AG09319 (cell line): ENCODE measurements at regions not wholly inside any gene's neighbourhood (a gene's known extent, or its start where the extent isn't known, plus 50 kb on each side); places are given as distances from the start of the nearest gene placed in this dataset.

Experiments used
- DNase-seq: peaks from one replicate; pipeline ENCODE4 v3.0.0-alpha.2; 2010; ENCODE audit warnings: low read depth; ENCODE audit errors: extremely low read depth
- TF ChIP-seq, protein P1 (sequence below): IDR thresholded peaks from 2 replicates; pipeline ENCODE4 v1.5.1; 2011; ENCODE audit warnings: low read depth, mild to moderate bottlenecking, inconsistent platforms, low read length, moderate library complexity

DNA sequence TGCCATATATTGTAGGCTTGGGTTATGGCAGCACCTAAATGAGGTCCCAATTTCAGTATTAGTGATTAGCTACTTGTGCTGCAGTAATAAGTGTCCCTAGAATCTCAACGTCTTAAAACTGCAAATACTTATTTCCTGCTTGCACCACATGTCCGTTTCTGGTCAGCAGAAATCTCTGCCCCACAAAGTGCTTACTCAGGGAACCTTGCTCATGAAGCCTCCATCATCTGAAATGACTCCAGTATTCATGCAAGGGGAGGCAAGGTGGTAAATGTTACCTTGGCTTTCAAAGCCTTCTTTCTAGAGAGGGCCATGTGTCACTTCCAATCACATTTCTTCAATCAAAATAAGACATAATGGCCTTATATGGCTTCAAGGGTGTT lies 274.2 kb upstream of the KAZN start:
- TF ChIP-seq, protein P1, sequence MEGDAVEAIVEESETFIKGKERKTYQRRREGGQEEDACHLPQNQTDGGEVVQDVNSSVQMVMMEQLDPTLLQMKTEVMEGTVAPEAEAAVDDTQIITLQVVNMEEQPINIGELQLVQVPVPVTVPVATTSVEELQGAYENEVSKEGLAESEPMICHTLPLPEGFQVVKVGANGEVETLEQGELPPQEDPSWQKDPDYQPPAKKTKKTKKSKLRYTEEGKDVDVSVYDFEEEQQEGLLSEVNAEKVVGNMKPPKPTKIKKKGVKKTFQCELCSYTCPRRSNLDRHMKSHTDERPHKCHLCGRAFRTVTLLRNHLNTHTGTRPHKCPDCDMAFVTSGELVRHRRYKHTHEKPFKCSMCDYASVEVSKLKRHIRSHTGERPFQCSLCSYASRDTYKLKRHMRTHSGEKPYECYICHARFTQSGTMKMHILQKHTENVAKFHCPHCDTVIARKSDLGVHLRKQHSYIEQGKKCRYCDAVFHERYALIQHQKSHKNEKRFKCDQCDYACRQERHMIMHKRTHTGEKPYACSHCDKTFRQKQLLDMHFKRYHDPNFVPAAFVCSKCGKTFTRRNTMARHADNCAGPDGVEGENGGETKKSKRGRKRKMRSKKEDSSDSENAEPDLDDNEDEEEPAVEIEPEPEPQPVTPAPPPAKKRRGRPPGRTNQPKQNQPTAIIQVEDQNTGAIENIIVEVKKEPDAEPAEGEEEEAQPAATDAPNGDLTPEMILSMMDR = no peak

DNA sequence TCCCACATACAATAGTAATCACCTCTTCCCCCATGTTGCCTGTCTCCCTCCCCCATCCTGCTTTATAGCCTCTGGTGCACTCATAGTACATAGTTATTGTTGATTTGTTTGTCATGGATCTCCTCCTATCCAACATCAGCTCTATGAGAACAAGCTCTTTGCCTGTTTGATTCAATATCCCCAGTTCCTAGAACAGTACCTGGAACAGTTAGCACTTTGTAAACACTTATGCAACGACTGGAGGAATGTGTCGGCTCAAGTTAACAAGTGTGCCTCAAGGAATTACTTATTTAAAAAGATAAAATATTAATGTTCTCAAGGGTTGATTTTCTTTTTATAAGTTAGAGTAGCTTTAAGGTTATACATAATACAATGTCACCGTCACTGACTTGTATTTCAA lies 271.6 kb upstream of the KAZN start:
- no peak for DNase-seq
- TF ChIP-seq, protein P1 = no peak

More for the DNA sequence above, 274.2 kb upstream of the KAZN start:
- no peak for DNase-seq

DNA sequence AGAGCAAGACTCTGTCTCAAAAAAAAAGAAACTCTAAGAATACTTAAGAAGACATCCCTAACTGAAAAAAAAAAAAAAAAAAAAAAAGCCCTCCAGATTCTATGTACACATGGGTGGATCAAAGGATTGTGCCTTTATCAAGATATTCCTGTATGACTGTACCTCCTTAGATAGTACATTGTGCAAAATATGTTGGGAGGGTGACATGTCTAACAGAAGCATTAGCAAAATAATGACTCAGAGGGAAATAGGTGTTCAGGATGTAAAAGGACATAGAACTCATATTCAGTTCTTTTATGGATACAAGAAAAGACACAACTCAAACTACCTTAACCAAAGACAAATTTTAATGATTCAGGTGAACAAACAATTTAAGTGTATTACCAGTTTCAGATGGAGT lies 269.8 kb upstream of the KAZN start:
- TF ChIP-seq, protein P1 = no peak
- no peak for DNase-seq

DNA sequence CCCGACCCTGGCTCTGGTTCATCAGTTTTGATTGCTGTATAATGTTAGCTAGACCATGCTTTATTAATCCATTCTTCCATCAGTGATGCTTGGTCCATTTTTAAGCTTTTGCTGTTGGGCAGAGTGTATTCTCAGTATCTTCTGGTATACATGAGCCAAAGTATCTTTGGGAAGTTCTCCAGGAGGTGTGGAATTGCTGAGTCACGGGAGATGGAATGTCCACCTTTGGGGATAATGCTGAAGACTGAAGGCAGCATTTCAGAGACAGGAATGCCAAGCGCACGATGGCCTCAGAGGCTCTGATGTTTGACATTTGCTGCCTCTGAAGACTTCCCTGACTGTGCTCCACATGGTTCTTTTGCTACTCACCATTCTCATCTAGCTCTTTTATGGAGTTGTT lies 266.3 kb upstream of the KAZN start:
- TF ChIP-seq, protein P1 = no peak

DNA sequence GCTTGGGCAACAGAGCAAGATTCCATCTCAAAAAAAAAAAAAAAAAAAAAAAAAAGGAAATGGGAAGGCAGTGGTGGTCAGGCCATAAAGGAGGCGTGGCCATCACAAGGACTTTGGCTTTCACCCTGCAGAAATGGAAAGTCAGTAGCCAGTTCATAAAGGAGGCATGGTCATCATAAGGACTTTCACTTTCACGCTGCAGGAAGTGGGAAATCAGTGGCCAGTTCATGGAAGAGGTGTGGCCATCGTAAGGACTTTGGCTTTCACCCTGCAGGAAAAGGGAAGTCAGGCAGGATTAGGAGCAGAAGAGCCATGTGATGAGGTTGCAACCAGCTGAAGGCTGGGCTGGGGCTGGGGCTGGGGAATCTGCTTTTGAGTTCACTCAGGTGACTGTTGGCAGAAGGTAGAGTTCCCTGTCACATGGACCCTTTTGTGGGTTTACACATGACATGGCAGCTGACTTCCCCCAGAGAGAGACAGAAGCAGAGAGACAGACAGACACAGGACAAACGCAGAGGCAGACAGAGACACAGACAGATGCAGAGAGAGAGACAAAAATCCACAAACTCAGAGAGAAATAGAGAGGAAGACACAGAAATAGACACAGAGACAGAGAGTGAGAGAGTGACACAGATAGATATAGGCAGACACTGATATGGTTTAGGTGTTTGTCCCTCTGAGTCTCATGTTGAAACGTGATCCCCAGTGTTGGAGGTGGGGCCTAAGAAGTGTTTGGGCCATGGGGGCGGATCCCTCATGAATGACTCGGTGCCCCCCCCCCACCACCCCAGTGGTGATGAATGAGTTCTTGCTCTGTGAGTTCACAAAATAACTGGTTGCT lies 263.9 kb upstream of the KAZN start:
- DNase-seq = no peak
- TF ChIP-seq, protein P1 = no peak

More for the DNA sequence above, 266.3 kb upstream of the KAZN start:
- no peak for DNase-seq

DNA sequence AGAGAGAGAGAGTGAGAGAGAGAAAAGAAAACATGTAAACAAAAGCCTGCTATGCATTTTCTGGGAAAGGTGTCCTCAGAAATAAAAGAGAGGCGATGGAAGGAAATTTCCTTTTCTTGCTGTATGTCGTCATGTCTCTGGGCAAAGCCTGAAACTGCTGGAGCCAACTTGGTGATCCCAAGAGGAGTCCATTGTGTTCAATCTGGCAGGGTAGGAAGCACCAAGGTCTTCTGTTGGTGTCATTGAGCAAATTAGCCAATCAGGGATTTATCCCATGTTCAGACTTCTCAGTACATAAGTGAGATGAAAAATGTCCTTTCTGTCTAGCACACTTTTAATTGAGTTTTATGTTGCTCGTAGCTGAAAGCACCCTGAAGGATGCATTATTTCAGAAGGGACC lies 260.0 kb upstream of the KAZN start:
- TF ChIP-seq, protein P1 = no peak
- no peak for DNase-seq

DNA sequence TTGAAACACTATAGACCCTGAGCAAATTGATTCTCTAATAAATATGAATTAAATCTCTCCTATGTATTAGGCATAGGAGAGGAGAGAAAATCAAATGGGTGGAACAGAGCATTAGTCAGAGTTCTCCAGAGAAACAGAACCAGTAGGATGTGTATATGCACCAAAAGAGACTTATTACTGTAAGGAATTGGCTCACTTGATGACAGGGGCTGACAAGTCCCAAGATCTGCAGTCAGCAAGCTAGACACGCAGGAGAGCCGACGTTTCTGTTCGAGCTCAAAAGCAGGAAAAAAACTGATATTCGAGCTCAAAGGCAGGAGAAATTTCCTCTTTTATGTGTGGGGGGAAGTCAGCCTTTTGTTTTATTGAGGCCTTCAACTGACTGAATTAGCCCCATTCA lies 259.2 kb upstream of the KAZN start:
- no peak for DNase-seq
- TF ChIP-seq, protein P1 = no peak
